ENCODE measurements at regions not wholly inside any gene's neighbourhood (a gene's known extent, or its start where the extent isn't known, plus 50 kb on each side); places are given as distances from the start of the nearest gene placed in this dataset.

DNA sequence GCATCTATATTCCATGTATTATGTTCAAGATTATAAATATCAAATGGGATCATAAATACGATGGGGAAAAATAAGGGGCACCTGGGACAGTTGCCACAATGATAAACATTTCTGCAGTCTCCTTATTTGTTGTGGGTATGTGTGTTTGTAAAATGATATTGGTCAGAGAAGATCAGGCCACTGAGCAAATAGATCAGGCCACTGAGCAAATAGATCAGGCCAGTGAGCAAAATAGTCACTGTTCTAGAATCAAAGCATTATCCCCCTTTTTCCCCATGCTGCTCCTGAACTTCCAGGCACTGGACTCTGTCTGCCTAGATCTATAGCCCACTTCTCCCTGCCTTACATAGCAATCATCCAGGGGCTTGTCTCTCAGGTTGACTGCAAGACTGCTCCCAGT is 599.8 kb upstream of the USP24 start:
- no peak overlapping the region for H3K27ac ChIP-seq (ENCODE audit: low read depth, low read length)
- no peaks in the 10 kb centered on the region for H3K23me2 ChIP-seq (ENCODE audit: low read depth, low read length)
- TF ChIP-seq EZH2 (IDR thresholded peaks at IDR 0.05; ENCODE audit: low read depth, low read length, severe bottlenecking) (no peak), EP300 (IDR thresholded peaks at IDR 0.05; ENCODE audit: borderline replicate concordance in 1 of 2, low read depth in 2 of 2, low read length in 2 of 2) (no peak), EGR1 (IDR thresholded peaks at IDR 0.05; ENCODE audit: borderline replicate concordance, low read depth, low read length) (no peak), GABPA (IDR thresholded peaks at IDR 0.05; ENCODE audit: borderline replicate concordance, insufficient read depth, low read length) (no peak), RXRA (IDR thresholded peaks at IDR 0.05; ENCODE audit: insufficient read depth, low read depth, low read length) (no peak), SIX5 (IDR thresholded peaks at IDR 0.05; ENCODE audit: low read depth, low read length) (no peak), BCL11A (IDR thresholded peaks at IDR 0.05; ENCODE audit: low read depth in 2 of 2, low read length in 2 of 2) (no peak), RBBP5 (IDR thresholded peaks at IDR 0.05; ENCODE audit: borderline replicate concordance, low read depth, low read length) (no peak), TAF1 (IDR thresholded peaks at IDR 0.05; ENCODE audit: low read depth, low read length) (no peak), CHD1 (IDR thresholded peaks at IDR 0.05; ENCODE audit: low read depth, low read length) (no peak), SIRT6 (IDR thresholded peaks at IDR 0.05; ENCODE audit: low read length) (no peak)
- H2BK120ac ChIP-seq (replicated peaks; ENCODE audit: low read depth, low read length) = no peak overlapping the region
- no peak overlapping the region for H3K18ac ChIP-seq (ENCODE audit: extremely low read depth, low read length)
- H4K20me1 ChIP-seq (replicated peaks in 1 of 2; ENCODE audit: control insufficient read depth in 1 of 2, insufficient read depth in 2 of 2, low read length in 2 of 2) = no peaks in the 10 kb centered on the region
- no peak overlapping the region for H2BK15ac ChIP-seq (ENCODE audit: low read length)
- H3K4me3 ChIP-seq (ENCODE audit: extremely low read depth in 1 of 4, insufficient read depth in 2 of 4, low read depth in 3 of 4, low read length in 4 of 4) = no peak overlapping the region
- H3K79me1 ChIP-seq (ENCODE audit: low read depth, low read length) = no peaks in the 10 kb centered on the region
- H3K27me3 ChIP-seq (replicated peaks in 1 of 4; ENCODE audit: control insufficient read depth in 3 of 4, extremely low read depth in 1 of 4, insufficient read depth in 3 of 4, low read length in 3 of 4) = no peaks in the 10 kb centered on the region
- no peaks in the 10 kb centered on the region for H3K79me2 ChIP-seq (ENCODE audit: control insufficient read depth in 1 of 2, insufficient read depth in 2 of 2, low read length in 2 of 2)
- H4K91ac ChIP-seq (replicated peaks; ENCODE audit: insufficient read length, low read length) = no peak overlapping the region
- no peak overlapping the region for H3K14ac ChIP-seq (ENCODE audit: insufficient read length)
- no peak overlapping the region for H2AFZ ChIP-seq (ENCODE audit: low read length)
- no peak overlapping the region for H2BK12ac ChIP-seq (ENCODE audit: low read depth, low read length)
- FAIRE-seq (no peak), DNase-seq (ENCODE audit: low read depth in 1 of 2, low spot score in 2 of 2) (no peak)
- no peak overlapping the region for H3K4me2 ChIP-seq (ENCODE audit: insufficient read depth in 1 of 2, low read depth in 2 of 2, low read length in 2 of 2)
- H3K36me3 ChIP-seq (ENCODE audit: control insufficient read depth in 2 of 4, insufficient read depth in 4 of 4, low read length in 3 of 4) = no peaks in the 10 kb centered on the region
- no peak overlapping the region for H4K8ac ChIP-seq (ENCODE audit: extremely low read depth, insufficient read depth, low read length)
- no peaks in the 10 kb centered on the region for H3K9me3 ChIP-seq (ENCODE audit: insufficient read depth in 2 of 2, low read depth in 1 of 2, low read length in 1 of 2)
- no peak overlapping the region for H2BK20ac ChIP-seq (ENCODE audit: low read length)
- H3K56ac ChIP-seq (replicated peaks; ENCODE audit: insufficient read length, low read depth, low read length) = no peak overlapping the region
- H2AK5ac ChIP-seq (ENCODE audit: low read depth, low read length) = no peak overlapping the region
- POLR2A ChIA-PET (ENCODE audit: partially characterized antibody) = no interaction called here
- CTCF ChIA-PET (ENCODE audit: partially characterized antibody) = no interaction called here
- H2BK5ac ChIP-seq (ENCODE audit: low read depth, low read length) = no peak overlapping the region
- whole genome bisulfite sequencing, 2 experiments (ENCODE audit: extremely low coverage in 1 of 2, insufficient coverage in 1 of 2, insufficient read length in 1 of 2, insufficient replicate concordance in 2 of 2, low coverage in 1 of 2, low lambda C conversion rate in 2 of 2, missing lambda C conversion rate in 1 of 2) = 94% methylated on average over 1 of the region's 1 CpG; no CpG with 5 or more reads in 1 of the 2 experiments
- no peak overlapping the region for H3K9ac ChIP-seq (replicated peaks in 1 of 4; ENCODE audit: extremely low read depth in 1 of 4, low read depth in 3 of 4, low read length in 3 of 4)
- no peaks in the 10 kb centered on the region for H3K4me1 ChIP-seq (replicated peaks in 1 of 4; ENCODE audit: control insufficient read depth in 3 of 4, insufficient read depth in 4 of 4, low read length in 3 of 4)
- H3K23ac ChIP-seq (ENCODE audit: insufficient read length) = no peak overlapping the region
- H4K5ac ChIP-seq (ENCODE audit: insufficient read length, low read depth, low read length) = no peak overlapping the region
- no peak overlapping the region for H3K4ac ChIP-seq (replicated peaks; ENCODE audit: insufficient read length, low read depth, low read length)
